IPS DF 6.9 (cell line): ENCODE measurements at regions not wholly inside any gene's neighbourhood (a gene's known extent, or its start where the extent isn't known, plus 50 kb on each side); places are given as distances from the start of the nearest gene placed in this dataset.

ENCODE experiments used
- DNase-seq: peaks from one replicate; pipeline ENCODE4 v3.0.0-alpha.2; 2013; ENCODE audit warnings: low read depth, low spot score
- H3K27ac ChIP-seq: one replicate; pipeline ENCODE4 v1.5.1; 2013; ENCODE audit warnings: low read length, control low read depth
- H3K27me3 ChIP-seq: 2 replicates; pipeline ENCODE4 v1.6.1; 2013; ENCODE audit warnings: mild to moderate bottlenecking, low read length; ENCODE audit not compliant: control insufficient read depth, insufficient read depth
- H3K36me3 ChIP-seq: 2 replicates; pipeline ENCODE4 v1.6.1; 2013; ENCODE audit warnings: low read length; ENCODE audit not compliant: control insufficient read depth, insufficient read depth
- H3K4me1 ChIP-seq: 2 replicates; pipeline ENCODE4 v1.6.1; 2013; ENCODE audit warnings: low read length; ENCODE audit not compliant: control insufficient read depth, insufficient read depth
- H3K4me3 ChIP-seq: 2 replicates; pipeline ENCODE4 v1.5.1; 2013; ENCODE audit warnings: mild to moderate bottlenecking, low read length
- H3K9me3 ChIP-seq: 2 replicates; pipeline ENCODE4 v1.6.1; 2013; ENCODE audit warnings: low read length, inconsistent platforms; ENCODE audit not compliant: control insufficient read depth, insufficient read depth
- WGBS: extraction: QIAGEN DNeasy Blood & Tissue Kit; methylation state at CpG from one replicate; pipeline ENCODE4 v1.1.7; 2013; ENCODE audit warnings: mixed read lengths, missing lambda C conversion rate; ENCODE audit not compliant: insufficient read length, insufficient coverage; 5-methylcytosine and 5-hydroxymethylcytosine counted together

DNA sequence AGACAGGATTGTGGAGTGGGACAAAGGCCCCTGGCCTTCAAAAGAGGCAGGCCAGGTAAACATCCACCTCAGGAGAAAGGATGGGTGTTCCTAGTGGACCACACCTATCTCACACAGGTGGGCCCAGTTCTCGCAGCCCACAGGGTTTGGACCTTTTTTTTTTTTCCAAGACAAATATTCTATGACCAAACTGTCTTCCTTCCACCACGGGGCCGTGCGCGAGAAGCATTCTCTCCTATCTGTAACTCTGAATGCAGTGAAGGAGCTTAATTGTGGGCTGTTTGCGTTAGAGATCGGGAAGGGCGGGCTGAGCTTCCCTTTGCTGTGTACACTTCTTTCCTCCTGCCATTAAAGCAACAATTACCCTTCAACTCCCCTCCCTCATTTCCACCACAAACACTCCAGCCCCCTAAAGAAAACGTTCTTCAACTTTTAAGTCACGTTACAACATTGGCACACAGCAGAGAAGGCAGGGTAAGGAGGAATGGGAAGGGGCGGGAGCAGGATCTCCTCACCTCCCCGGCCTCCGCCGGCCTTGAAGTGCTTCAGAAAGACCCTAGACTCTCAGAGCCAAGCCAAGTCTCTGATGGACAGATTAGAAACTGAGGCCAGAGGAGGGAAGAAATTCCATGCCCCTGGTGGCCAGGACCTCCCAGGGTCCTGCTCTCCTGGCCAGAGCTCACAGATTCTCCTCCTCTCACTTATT is 238.4 kb downstream of the BUD13 start:
- no peak for DNase-seq
- Histone ChIP-seq H3K27me3 (no peaks in the 10 kb centered on the region), H3K4me1 (no peaks in the 10 kb centered on the region), H3K27ac (no peak overlapping the region), H3K9me3 (no peaks in the 10 kb centered on the region), H3K4me3 (no peak overlapping the region), H3K36me3 (no peaks in the 10 kb centered on the region)
- WGBS: 100% methylated on average over 2 of the region's 14 CpGs

DNA sequence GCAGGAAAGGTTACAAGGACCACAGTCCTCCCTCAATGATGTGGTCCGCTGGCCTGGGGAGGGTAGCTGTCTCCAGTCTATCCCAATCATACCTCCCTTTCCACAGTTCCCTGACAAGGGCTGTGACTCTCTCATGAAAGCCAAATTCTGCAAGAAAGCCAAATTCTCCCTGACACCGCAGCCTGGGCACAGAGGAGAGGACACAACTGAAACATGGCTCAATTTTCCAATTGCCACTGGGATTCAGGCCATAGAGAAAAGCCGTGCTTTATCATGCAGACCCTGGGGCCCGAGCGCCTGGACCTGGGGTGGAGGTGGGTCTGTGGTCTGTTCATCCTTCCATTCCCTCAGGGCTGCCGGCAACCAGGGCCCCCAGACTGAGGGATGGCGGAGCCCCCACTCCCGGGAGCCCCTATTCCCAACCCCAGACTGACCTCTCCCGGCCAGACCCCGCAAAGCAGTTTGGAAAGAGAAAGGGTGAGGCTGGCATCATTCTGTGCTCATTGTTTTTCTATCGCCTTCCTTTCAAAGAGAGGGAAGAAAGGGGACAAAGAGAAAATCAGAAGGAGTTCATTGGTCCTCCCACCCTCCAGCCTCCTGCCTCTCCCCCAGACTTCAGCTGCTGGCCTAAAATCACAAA is 239.5 kb downstream of the BUD13 start:
- Histone ChIP-seq H3K27ac (no peak overlapping the region), H3K36me3 (no peaks in the 10 kb centered on the region), H3K4me3 (no peak overlapping the region), H3K27me3 (no peaks in the 10 kb centered on the region), H3K9me3 (no peaks in the 10 kb centered on the region), H3K4me1 (no peaks in the 10 kb centered on the region)
- WGBS: no CpG with 5 or more reads among the region's 11 CpGs
- no peak for DNase-seq

DNA sequence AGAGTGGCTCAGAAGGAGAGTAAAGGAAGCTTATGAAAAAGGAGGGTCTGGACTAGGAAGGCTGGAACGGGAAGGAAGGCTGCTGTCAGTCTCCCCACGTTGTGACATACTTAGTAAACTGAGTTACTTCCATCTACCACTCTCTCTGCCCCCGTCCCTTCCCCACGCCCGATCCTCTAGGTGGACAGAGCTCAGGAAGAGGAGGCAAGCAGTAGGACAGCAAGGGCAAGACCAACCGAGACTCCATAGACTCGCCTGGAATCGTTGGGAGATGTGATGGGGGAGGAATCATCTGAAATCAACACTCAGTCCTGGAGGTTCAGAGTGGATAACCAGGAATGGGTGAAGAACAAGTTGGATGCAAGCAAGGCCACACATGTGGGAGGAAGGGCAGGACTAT is 240.7 kb downstream of the BUD13 start:
- Histone ChIP-seq H3K36me3 (no peaks in the 10 kb centered on the region), H3K27me3 (no peaks in the 10 kb centered on the region), H3K4me1 (no peaks in the 10 kb centered on the region), H3K27ac (no peak overlapping the region), H3K9me3 (no peaks in the 10 kb centered on the region), H3K4me3 (no peak overlapping the region)
- no peak for DNase-seq
- no CpG with 5 or more reads among the region's 8 CpGs for WGBS

DNA sequence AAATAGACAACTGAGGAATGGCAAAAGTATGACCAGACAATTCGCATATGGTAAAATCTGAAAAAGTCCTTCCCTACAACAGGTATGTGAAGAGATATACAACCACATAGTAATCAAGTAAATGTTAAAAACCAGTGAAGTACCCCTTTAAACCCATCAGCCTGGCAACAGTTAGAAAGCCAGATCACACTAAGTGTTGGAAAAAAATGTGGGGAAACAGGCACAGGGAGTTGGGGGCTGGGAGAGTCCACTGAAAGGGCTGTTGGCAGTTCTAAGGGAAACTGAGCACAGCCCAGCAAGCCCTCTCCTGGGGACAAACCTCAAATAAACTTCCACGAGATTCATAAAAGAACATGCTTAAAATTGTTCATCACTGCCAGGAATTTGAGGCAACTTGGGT is 242.1 kb downstream of the BUD13 start:
- Histone ChIP-seq H3K9me3 (no peaks in the 10 kb centered on the region), H3K4me1 (no peaks in the 10 kb centered on the region), H3K27me3 (no peaks in the 10 kb centered on the region), H3K36me3 (no peaks in the 10 kb centered on the region), H3K27ac (no peak overlapping the region), H3K4me3 (no peak overlapping the region)
- WGBS: no CpG with 5 or more reads among the region's 2 CpGs
- DNase-seq: no peak

DNA sequence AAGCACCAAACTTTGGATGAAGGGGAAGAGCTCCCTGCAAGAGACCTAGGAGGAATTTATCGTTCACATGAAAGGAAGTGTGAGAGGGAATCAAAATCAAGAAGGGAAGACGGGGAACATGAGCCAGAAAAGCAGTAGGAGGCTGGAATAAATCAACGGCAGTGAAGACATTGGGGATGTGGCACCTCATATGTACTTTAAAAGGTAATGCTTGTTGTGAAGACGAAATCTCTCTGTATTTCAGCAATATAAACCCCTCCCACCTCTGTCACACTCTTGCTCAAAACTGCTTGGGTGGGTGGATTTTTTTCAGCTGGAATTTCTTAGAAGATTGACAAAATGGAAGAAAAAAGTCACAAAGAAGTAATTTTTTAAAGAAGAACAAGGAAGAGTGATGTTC is 243.5 kb downstream of the BUD13 start:
- Histone ChIP-seq H3K4me1 (no peaks in the 10 kb centered on the region), H3K9me3 (no peaks in the 10 kb centered on the region), H3K4me3 (no peak overlapping the region), H3K36me3 (no peaks in the 10 kb centered on the region), H3K27ac (no peak overlapping the region), H3K27me3 (no peaks in the 10 kb centered on the region)
- no CpG with 5 or more reads among the region's 4 CpGs for WGBS
- DNase-seq: no peak

DNA sequence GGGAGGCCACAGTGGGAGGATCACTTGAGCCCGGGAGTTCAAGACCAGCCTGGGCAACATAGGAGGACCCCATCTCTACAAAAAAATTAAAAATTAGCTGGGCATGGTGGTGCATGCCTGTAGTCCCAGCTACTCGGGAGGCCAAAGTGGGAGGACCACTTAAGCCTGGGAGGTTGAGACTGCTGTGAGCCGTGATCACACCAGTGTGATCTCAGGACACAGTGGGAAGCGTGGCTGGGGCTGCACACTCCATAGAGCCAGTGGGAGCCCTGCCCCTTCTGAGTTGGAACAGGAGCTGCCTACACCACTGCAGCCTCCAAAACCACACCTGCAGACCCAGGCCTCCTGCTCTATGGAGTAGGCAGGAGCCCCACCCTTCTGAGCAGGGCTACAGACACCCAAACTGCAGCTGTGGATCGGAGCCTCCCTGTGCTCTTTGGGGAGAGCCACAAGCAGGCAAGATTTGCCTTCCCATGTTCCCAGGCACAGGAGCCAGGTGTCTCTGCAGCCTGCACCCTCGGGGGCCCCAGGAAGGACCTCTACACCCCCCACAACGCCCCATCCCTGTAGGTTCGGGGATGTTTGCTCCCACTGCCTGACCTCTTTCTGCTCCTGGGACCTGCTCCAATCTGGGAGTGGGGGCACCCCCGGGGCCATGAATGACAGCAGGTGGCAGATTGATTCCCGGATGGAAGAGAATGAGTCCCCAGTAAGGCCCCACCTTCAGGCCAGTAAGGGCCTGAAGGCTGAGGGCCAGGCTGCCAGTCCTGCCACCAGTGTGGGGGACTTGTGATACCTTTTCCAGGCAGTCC is 245.4 kb downstream of the BUD13 start:
- no peaks in the 10 kb centered on the region for H3K9me3 ChIP-seq
- no CpG with 5 or more reads among the region's 10 CpGs for WGBS
- DNase-seq: no peak
- H3K27me3 ChIP-seq: no peaks in the 10 kb centered on the region
- H3K4me1 ChIP-seq: no peaks in the 10 kb centered on the region
- no peak overlapping the region for H3K27ac ChIP-seq
- H3K36me3 ChIP-seq: no peaks in the 10 kb centered on the region
- no peak overlapping the region for H3K4me3 ChIP-seq

DNA sequence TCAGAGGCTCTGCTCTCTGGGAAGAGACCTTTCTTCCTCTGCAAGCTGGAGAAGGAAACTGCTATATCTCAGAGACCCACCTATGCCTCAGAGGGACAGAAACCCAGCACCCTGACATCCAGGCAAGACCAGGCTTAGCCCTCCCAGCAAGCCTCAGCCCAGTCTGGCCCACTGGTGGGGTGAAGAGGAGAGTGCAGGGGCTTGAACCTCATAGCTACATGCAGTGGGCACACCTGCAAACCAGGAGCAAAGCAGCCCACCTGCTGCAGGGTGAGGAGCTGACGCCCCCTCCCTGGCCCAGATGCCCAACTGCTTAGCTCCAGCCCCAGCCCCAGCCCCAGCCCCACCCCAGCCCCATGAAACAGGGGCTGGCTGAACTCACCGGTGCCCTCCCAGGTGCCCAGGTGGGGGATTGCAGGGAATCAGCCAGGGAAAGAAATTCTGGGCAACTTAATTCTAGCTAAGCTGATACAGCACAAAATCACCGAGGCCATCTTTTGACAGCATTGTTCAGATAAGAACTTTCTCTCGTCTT is 246.8 kb downstream of the BUD13 start:
- no peaks in the 10 kb centered on the region for H3K9me3 ChIP-seq
- H3K27ac ChIP-seq: no peak overlapping the region
- H3K4me1 ChIP-seq: no peaks in the 10 kb centered on the region
- DNase-seq: no peak
- H3K36me3 ChIP-seq: no peaks in the 10 kb centered on the region
- no peak overlapping the region for H3K4me3 ChIP-seq
- no CpG with 5 or more reads among the region's 4 CpGs for WGBS
- no peaks in the 10 kb centered on the region for H3K27me3 ChIP-seq

DNA sequence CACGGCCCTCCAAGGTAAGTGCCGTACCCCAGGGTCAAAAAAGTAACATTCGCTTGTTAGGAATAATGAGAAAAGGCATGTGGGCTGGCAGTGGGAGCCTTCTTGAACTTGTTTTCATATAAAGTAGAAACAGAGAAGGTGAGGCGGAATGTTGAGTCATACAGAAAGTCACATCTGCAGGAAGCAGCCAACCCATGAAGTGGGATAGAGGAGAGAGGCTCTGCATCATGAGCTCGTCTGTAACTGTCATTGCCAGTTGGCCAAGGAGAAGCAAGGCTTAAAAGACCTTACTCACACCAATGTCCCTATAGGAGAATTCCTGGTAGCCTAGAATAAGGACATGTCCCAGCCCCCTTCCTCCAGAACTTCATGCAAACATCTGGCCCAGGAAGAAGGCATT is 253.3 kb downstream of the BUD13 start:
- no peak overlapping the region for H3K4me3 ChIP-seq
- DNase-seq: no peak
- no peaks in the 10 kb centered on the region for H3K9me3 ChIP-seq
- no peaks in the 10 kb centered on the region for H3K27me3 ChIP-seq
- no peaks in the 10 kb centered on the region for H3K4me1 ChIP-seq
- no CpG with 5 or more reads among the region's 5 CpGs for WGBS
- no peak overlapping the region for H3K27ac ChIP-seq
- no peaks in the 10 kb centered on the region; the same call in 1 of the 2 replicates for H3K36me3 ChIP-seq

DNA sequence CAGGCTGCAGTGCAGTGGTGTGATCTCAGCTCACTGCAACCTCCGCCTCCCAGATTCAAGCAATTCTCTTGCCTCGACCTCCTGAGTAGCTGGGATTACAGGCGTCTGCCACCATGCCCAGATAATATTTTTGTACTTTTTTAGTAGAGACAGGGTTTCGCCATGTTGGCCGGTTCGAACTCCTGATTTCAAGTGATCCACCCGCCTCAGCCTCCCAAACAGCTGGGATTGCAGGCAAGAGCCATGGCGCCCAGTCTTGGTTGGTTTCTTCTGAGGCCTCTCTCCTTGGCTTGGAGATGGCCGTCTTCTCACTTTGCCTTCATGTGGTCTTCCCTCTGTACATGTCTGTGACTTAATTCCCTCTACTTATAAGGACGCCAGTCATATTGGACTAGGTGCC is 254.6 kb downstream of the BUD13 start:
- WGBS: no CpG with 5 or more reads among the region's 10 CpGs
- Histone ChIP-seq H3K27me3 (no peaks in the 10 kb centered on the region), H3K9me3 (no peaks in the 10 kb centered on the region), H3K4me3 (no peak overlapping the region), H3K36me3 (no peaks in the 10 kb centered on the region; the same call in 1 of the 2 replicates), H3K4me1 (no peaks in the 10 kb centered on the region), H3K27ac (no peak overlapping the region)
- DNase-seq: no peak

DNA sequence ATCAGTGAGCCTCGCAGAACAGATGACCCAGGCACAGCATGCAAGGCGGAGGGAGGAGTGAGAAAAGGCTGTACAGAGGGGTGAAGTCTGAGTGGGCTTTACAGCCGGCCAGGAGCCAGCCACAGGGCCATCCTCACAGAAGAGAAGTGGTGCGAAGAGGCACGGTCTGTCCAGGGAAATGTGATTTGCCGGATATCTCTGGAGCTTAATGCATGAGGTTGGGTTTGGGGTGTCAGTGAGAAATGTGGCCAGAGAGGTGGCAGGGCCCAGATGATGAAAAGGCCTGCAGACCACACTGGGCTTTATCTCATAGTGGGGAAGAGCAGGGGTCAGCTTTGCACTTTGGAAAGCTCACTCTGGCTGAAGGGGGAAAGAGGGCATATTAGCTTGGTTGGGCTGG is 255.2 kb downstream of the BUD13 start:
- DNase-seq: no peak
- Histone ChIP-seq H3K27me3 (no peaks in the 10 kb centered on the region), H3K27ac (no peak overlapping the region), H3K4me3 (no peak overlapping the region), H3K4me1 (no peaks in the 10 kb centered on the region), H3K36me3 (no peaks in the 10 kb centered on the region; the same call in 1 of the 2 replicates), H3K9me3 (no peaks in the 10 kb centered on the region)
- no CpG with 5 or more reads among the region's 6 CpGs for WGBS
